Peyer's patch (tissue), 4 donors: ENCODE measurements at regions not wholly inside any gene's neighbourhood (a gene's known extent, or its start where the extent isn't known, plus 50 kb on each side); places are given as distances from the start of the nearest gene placed in this dataset.

Experiments used
- CTCF ChIP-seq, 6 experiments: fragments of 450-650 bp in 4 of 6; fragments of 200-600 bp in 2 of 6; sonication (generic) in 1 of 6; IDR thresholded peaks; one replicate each; pipeline ENCODE4 v1.5.1; 2017 to 2019; ENCODE audit warnings: antibody characterized with exemption in 6 of 6, mild to moderate bottlenecking in 3 of 6, moderate library complexity in 1 of 6
- POLR2A ChIP-seq, 2 donors: fragments of 450-650 bp; IDR thresholded peaks; one replicate each; pipeline ENCODE4 v1.5.1; 2017; ENCODE audit warnings: antibody characterized with exemption in 2 of 2, mild to moderate bottlenecking in 2 of 2, moderate library complexity in 2 of 2

GRCh38 chr5:165881259-165881658 lies 2375.8 kb downstream of the MAT2B start:
- no peak for TF ChIP-seq POLR2A (IDR thresholded peaks at IDR 0.05)
- TF ChIP-seq CTCF (IDR thresholded peaks at IDR 0.05) = no peak
